K562 (cell line): ENCODE measurements at regions not wholly inside any gene's neighbourhood (a gene's known extent, or its start where the extent isn't known, plus 50 kb on each side); places are given as distances from the start of the nearest gene placed in this dataset.

Source experiments
- CHD1 ChIP-seq: fragments of 200-600 bp; sonication (generic); IDR thresholded peaks from one replicate; pipeline ENCODE4 v1.6.1; 2012; ENCODE audit warnings: mild to moderate bottlenecking, moderate library complexity, low read length, inconsistent platforms
- HNRNPH1 ChIP-seq: fragments of 200-400 bp; formaldehyde crosslinking; optimal IDR thresholded peaks from 2 replicates; pipeline ENCODE3; 2017; ENCODE audit warnings: low read depth, mild to moderate bottlenecking, low read length, moderate library complexity
- ZNF143 ChIP-seq: sonication (generic); formaldehyde crosslinking; IDR thresholded peaks from 2 replicates; pipeline ENCODE4 v1.9.0; 2022; ENCODE audit warnings: mild to moderate bottlenecking, missing genetic modification reagents
- ZNF239 ChIP-seq: fragments of 250-450 bp; sonication (Bioruptor Pico); IDR thresholded peaks from 2 replicates; pipeline ENCODE4 v1.4.0; 2020; ENCODE audit warnings: mild to moderate bottlenecking
- TF ChIP-seq, protein P1 (sequence below): fragments of 450-650 bp; IDR thresholded peaks from 2 replicates; pipeline ENCODE4 v1.6.1; 2016; ENCODE audit warnings: mild to moderate bottlenecking, moderate library complexity

GRCh38 chr6:45813943-45814342 lies 201.7 kb downstream of the CLIC5 start (continued):
- TF ChIP-seq, protein P1, sequence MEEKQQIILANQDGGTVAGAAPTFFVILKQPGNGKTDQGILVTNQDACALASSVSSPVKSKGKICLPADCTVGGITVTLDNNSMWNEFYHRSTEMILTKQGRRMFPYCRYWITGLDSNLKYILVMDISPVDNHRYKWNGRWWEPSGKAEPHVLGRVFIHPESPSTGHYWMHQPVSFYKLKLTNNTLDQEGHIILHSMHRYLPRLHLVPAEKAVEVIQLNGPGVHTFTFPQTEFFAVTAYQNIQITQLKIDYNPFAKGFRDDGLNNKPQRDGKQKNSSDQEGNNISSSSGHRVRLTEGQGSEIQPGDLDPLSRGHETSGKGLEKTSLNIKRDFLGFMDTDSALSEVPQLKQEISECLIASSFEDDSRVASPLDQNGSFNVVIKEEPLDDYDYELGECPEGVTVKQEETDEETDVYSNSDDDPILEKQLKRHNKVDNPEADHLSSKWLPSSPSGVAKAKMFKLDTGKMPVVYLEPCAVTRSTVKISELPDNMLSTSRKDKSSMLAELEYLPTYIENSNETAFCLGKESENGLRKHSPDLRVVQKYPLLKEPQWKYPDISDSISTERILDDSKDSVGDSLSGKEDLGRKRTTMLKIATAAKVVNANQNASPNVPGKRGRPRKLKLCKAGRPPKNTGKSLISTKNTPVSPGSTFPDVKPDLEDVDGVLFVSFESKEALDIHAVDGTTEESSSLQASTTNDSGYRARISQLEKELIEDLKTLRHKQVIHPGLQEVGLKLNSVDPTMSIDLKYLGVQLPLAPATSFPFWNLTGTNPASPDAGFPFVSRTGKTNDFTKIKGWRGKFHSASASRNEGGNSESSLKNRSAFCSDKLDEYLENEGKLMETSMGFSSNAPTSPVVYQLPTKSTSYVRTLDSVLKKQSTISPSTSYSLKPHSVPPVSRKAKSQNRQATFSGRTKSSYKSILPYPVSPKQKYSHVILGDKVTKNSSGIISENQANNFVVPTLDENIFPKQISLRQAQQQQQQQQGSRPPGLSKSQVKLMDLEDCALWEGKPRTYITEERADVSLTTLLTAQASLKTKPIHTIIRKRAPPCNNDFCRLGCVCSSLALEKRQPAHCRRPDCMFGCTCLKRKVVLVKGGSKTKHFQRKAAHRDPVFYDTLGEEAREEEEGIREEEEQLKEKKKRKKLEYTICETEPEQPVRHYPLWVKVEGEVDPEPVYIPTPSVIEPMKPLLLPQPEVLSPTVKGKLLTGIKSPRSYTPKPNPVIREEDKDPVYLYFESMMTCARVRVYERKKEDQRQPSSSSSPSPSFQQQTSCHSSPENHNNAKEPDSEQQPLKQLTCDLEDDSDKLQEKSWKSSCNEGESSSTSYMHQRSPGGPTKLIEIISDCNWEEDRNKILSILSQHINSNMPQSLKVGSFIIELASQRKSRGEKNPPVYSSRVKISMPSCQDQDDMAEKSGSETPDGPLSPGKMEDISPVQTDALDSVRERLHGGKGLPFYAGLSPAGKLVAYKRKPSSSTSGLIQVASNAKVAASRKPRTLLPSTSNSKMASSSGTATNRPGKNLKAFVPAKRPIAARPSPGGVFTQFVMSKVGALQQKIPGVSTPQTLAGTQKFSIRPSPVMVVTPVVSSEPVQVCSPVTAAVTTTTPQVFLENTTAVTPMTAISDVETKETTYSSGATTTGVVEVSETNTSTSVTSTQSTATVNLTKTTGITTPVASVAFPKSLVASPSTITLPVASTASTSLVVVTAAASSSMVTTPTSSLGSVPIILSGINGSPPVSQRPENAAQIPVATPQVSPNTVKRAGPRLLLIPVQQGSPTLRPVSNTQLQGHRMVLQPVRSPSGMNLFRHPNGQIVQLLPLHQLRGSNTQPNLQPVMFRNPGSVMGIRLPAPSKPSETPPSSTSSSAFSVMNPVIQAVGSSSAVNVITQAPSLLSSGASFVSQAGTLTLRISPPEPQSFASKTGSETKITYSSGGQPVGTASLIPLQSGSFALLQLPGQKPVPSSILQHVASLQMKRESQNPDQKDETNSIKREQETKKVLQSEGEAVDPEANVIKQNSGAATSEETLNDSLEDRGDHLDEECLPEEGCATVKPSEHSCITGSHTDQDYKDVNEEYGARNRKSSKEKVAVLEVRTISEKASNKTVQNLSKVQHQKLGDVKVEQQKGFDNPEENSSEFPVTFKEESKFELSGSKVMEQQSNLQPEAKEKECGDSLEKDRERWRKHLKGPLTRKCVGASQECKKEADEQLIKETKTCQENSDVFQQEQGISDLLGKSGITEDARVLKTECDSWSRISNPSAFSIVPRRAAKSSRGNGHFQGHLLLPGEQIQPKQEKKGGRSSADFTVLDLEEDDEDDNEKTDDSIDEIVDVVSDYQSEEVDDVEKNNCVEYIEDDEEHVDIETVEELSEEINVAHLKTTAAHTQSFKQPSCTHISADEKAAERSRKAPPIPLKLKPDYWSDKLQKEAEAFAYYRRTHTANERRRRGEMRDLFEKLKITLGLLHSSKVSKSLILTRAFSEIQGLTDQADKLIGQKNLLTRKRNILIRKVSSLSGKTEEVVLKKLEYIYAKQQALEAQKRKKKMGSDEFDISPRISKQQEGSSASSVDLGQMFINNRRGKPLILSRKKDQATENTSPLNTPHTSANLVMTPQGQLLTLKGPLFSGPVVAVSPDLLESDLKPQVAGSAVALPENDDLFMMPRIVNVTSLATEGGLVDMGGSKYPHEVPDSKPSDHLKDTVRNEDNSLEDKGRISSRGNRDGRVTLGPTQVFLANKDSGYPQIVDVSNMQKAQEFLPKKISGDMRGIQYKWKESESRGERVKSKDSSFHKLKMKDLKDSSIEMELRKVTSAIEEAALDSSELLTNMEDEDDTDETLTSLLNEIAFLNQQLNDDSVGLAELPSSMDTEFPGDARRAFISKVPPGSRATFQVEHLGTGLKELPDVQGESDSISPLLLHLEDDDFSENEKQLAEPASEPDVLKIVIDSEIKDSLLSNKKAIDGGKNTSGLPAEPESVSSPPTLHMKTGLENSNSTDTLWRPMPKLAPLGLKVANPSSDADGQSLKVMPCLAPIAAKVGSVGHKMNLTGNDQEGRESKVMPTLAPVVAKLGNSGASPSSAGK: no peak
- TF ChIP-seq ZNF239 (no peak), ZNF143 (CRISPR knock-in tag) (no peak), CHD1 (no peak), HNRNPH1 (no peak)
- TF ChIP-seq, all 486 proteins: peak for 0
